Astrocyte of the spinal cord (primary cell): ENCODE measurements at regions not wholly inside any gene's neighbourhood (a gene's known extent, or its start where the extent isn't known, plus 50 kb on each side); places are given as distances from the start of the nearest gene placed in this dataset.

Source experiments
- DNase-seq: peaks from one replicate; pipeline ENCODE4 v3.0.0; 2011; ENCODE audit warnings: low read depth, low spot score
- H3K4me3 ChIP-seq: 2 replicates; pipeline ENCODE4 v1.5.1; 2011; ENCODE audit warnings: low read depth, mild to moderate bottlenecking, low read length, moderate library complexity
- in situ Hi-C: cut with HindIII; loops from 2 replicates; pipeline ENCODE4 v1.10.0; 2017; ENCODE audit warnings: low sequenced_read_pairs
- TF ChIP-seq, protein P1 (sequence below): IDR thresholded peaks from 2 replicates; pipeline ENCODE4 v1.5.1; 2012; ENCODE audit warnings: low read depth, mild to moderate bottlenecking, low read length, inconsistent platforms

DNA sequence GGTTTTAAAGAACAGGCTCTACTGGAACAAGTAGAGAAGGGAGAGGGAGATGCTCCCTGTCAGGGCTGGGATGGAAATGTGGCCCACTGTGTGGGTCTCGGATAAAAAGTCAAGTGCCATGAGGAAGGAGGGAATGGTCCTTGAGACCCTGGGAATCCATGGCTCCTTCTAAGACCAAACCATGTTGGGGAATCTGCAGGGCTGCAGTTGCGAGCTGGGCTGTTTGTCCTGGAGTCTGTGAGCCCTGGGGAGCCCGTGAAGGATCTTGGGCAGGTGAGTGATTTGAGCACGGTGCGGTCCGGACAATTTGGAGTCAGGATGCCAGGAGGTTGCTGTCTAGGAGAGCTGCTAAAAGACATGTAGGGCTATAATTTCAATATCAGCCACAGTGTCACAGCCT, 359.4 kb downstream of the FGF9 start:
- no peak for DNase-seq
- H3K4me3 ChIP-seq, result no peak overlapping the region
- TF ChIP-seq, protein P1, sequence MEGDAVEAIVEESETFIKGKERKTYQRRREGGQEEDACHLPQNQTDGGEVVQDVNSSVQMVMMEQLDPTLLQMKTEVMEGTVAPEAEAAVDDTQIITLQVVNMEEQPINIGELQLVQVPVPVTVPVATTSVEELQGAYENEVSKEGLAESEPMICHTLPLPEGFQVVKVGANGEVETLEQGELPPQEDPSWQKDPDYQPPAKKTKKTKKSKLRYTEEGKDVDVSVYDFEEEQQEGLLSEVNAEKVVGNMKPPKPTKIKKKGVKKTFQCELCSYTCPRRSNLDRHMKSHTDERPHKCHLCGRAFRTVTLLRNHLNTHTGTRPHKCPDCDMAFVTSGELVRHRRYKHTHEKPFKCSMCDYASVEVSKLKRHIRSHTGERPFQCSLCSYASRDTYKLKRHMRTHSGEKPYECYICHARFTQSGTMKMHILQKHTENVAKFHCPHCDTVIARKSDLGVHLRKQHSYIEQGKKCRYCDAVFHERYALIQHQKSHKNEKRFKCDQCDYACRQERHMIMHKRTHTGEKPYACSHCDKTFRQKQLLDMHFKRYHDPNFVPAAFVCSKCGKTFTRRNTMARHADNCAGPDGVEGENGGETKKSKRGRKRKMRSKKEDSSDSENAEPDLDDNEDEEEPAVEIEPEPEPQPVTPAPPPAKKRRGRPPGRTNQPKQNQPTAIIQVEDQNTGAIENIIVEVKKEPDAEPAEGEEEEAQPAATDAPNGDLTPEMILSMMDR, result no peak
- in situ Hi-C loops, result no loop called here

DNA sequence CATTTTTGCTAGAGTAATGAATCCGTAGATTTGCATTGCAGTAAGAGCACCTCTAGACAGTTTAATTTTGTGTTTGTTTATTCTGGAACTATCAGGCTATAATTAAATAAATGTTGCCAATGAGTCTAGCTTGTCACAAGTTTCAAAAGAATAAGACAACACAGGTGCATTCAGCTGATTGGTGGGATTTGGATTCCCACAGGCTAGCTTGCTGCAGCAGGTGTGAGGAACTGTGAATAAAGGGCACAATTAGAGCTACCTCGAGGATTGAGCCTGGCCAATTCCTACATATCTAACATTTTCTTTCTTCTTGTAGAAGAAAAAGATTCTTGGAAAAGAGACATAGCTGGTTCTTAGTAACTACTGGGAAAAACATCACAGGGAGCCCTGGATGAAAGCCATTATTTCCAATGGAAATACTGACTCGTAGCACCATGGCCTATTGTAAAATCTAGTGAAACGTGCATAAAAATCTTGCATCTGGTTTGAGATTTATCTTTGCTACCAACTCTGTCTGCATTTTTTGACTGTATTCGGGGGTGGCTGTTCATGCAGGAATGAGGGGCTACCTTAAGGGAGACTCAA, 360.9 kb downstream of the FGF9 start:
- no peak for DNase-seq

GRCh38 chr13:22032905-22033304, 362.0 kb downstream of the FGF9 start:
- in situ Hi-C loops, result no loop called here
- TF ChIP-seq, protein P1, result no peak
- no peak overlapping the region for H3K4me3 ChIP-seq
- no peak for DNase-seq

More for the DNA sequence above, 360.9 kb downstream of the FGF9 start:
- in situ Hi-C loops, result no loop called here
- TF ChIP-seq, protein P1, result no peak
- no peak overlapping the region for H3K4me3 ChIP-seq

GRCh38 chr13:22039961-22040360, 369.1 kb downstream of the FGF9 start:
- no peak overlapping the region for H3K4me3 ChIP-seq
- no peak for DNase-seq
- in situ Hi-C loops, result no loop called here
- TF ChIP-seq, protein P1, result no peak

- in situ Hi-C loops, result no loop called here
- TF ChIP-seq, protein P1, result no peak
- no peak for DNase-seq
- no peak overlapping the region for H3K4me3 ChIP-seq
Observed at GRCh38 chr13:22040810-22041364, 370.0 kb downstream of the FGF9 start.

DNA sequence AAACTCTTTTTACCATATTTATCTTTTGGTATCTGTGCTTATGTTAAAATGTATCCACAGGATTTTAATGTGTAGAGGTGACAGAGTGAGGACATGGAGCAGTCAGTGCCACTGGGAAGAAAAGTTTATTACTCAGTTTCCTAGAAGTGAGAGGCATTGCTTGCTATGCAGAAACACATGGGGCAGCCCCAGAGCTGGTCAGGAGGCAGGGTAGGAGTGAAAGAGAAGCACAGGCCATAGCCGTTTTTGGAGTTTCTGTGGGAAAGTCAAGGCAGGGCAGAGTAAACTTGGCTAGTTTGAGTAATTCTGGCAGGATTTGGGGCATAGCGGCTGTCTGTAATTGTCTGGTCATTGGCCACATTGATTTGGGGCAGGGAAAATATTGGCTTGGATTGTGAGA, 370.9 kb downstream of the FGF9 start:
- in situ Hi-C loops, result no loop called here
- DNase-seq, result no peak
- TF ChIP-seq, protein P1, result no peak
- H3K4me3 ChIP-seq, result no peak overlapping the region
